Activated CD8-positive, alpha-beta memory T cell treated with anti-CD3 and anti-CD28 coated beads, Interleukin-2, amount 50 U/mL, for 24 hours (primary cell): ENCODE measurements at regions not wholly inside any gene's neighbourhood (a gene's known extent, or its start where the extent isn't known, plus 50 kb on each side); places are given as distances from the start of the nearest gene placed in this dataset.
"Not testable (repeated sequence)": the region's sequence is repeated elsewhere in the genome, so short reads cannot be mapped to it uniquely, and the experiment has no call there.

ENCODE experiments used
- DNase-seq: peaks from one replicate; pipeline ENCODE4 v3.0.0-alpha.2; 2020; ENCODE audit errors: extremely low read depth

DNA sequence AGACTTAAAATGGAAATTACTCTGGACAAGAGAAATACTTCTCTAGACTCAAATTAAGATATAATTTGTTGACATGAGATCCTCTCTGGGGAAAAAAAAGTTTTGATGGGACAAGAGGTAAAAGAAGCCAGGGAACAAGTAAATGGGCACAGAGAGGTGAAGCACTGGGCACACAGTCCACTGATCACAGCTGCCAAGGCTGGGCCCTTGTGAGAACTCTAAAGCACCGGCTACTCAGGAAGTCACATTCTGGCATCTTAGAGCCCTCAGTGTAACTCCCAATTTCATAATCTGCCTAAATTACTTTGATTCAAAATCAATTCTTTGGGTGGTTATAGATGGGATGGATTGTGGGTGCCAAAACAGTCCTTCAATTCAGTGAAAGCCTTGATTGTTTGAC lies 123.2 kb upstream of the CACNA2D1 start:
- DNase-seq = no peak

DNA sequence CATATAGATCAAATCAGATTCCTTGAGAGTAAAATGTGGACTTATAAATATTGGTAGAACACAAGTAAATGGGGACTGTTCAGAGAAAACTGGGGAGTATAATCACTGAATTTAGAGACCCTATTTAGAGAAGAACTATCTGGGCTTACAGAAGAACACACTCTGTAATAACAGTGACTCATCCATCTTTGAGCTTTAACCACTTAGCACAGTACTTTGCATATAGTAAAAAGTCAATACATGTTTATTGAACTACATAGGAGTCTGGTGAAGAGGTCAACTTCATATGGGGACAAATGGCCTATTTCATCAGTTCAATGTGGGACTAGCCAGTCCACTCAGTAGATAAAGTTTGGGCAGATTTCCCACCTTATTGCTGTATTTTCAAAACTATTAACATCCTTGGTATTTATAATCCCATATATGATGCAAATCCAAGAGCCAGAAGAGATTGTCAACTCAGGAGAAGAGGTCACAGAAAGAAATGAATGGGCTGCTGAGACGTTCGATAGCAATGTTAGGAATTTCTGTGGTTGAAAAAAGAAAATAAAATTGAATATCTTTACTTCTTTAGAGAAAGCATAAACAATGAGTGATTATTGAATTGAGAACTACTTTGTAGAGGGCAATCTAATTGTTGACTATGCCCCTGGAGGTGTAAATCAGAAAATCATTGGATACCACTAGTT lies 119.3 kb upstream of the CACNA2D1 start:
- DNase-seq = no peak

DNA sequence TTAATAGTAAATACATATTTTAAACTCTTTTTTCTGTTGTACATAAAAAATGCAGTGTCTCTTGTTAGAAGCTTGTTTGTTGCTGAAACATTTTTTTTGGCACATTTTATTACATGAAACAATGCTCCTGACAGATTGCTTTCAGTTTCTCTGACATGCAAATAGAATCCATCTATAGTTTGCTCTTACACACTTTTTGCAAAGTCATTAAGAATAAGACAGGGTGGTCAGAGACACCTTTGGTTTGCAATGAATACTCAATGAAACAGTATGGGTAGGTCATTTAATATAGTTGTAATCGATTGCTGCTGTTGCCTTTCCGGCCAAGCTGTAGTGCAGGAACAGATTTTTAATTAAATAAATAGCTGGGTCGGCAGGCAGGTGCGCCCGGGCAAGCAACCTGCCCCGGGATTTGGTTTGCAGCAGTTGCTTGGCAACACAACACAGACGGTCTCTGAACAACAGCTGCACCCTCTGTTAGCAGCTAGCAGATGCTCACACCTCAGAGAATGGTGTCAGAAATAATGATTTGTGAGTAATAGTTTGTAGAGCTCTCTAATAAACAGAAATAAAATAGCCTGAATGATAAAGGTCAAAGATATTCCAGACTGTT lies 115.7 kb upstream of the CACNA2D1 start:
- DNase-seq = no peak

DNA sequence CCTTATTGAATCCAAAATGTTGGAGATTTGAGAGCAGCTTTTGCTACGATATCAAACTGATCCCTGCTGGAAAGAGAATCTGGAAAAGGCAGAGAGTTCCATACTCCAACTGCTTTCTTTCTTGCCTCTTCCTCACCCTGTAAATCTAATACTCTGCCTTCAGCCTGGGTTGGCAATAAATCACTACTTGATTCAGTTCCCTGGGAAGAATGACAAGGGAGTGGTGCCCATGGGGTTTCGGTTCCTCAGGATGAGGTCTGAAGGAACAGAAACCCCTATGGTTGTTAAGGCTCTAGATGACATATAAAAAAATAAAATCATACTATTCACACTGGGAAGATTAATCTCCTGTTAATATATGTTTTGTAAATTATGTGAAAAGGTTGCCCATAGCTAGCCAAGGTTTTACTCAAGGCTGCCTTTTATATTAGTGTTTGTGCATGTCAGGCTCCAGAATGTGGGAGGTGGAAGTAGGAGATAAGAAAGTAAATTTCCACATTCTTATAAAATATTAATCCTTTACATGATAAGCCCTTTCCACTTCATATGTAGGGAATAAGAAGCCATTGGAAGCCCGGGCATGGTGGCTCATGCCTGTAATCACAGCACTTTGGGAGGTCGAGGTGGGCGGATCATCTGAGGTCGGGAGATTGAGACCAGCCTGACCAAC lies 106.2 kb upstream of the CACNA2D1 start:
- DNase-seq = no peak

DNA sequence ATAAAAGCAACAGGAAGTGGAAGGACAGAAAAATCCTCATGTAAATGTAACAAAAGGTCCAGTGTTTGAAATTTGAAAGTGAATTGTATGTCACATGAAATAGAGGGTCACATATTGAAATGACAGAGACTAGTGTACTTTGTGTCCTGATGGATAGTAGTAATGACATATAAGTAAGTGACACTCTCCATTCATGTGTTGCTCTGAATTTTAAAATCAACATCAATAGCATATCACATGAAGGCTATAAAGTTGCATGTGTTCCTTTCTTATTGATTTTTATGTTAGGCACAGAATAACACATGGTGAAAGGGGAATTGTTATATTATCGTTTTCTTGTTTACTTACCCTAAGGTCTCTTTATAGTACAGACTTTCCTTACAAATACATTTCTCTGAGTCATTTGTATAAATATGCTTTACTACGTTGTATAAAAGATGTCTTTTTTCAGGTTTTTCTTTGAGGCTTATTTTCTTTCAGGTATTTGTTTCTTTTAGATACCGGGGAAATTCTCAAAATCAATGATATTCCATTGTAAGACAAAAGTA lies 104.6 kb upstream of the CACNA2D1 start:
- no peak for DNase-seq

DNA sequence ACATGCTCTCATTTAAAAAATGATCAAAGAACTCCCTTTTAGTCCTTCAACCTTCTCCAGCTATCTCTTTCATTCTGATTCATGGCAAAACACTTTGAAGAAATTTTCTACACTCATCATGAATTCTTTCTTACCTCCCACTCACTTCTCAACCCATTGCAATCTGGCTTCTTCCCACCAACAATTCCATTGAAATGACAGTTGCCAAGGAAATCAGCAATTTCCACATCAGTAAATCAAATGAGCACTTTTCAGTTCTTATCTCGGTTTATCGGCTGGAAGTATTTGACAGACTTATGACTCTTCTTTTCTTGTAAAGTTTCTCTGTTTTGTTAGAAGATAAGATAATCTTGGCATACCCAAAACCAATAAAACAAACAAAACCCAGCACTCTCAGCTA lies 99.1 kb upstream of the CACNA2D1 start:
- DNase-seq = no peak

DNA sequence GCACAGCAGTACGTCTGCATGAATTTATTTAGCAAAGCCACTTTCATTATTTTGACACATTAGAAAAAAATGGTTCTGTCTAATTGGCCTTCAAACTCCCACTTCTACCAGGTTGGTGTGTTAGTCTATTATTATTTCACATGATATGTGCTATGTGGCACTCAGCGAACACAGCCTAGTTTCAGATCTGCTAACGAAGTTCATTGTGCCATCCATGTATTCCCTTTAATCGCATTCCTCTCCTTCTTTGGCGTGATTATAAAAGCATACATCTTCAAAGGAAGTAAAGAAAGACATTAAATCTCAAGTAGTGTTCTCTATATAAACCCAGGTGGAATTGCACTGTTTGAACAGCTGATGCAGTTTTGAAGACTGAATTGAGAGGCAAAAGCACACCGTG lies 96.4 kb upstream of the CACNA2D1 start:
- DNase-seq = no peak

DNA sequence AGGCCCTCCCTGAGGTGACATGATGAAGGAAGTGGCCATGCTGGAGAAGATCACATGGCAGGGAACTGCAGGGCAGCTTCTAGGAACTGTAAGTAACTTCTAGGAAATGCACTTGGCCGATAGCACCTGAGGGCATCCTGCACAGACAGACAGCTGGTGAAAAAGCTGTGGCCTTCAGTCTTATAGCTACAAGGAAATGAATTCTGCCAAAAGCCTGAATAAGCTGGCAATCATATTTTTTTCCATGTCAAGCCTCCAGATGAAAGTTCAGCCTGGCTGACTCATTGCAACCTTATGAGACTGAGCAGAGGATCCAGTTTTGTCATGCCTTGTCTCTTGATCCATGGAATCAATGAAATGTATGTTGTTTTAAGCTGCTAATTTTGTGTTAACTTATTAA lies 91.1 kb upstream of the CACNA2D1 start:
- no peak for DNase-seq

DNA sequence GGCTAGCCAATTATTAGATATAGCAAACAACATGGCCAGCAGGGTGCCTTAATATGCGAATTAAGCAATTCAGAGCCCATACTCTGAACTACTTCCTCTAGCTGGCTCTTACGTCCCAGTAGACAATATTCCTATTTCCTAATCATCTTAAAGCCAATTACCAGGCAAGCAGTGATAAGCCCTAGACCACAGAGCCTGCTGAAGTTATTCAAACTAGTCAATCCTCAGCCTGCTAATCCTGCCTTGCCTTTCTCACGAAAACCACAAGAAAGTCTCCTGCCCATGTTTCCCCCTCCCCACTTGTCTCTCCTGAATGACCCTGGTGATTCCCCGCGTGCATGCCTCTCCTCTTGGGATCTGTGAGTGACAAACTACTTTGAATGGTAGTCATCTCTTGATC lies 86.8 kb upstream of the CACNA2D1 start:
- no peak for DNase-seq

DNA sequence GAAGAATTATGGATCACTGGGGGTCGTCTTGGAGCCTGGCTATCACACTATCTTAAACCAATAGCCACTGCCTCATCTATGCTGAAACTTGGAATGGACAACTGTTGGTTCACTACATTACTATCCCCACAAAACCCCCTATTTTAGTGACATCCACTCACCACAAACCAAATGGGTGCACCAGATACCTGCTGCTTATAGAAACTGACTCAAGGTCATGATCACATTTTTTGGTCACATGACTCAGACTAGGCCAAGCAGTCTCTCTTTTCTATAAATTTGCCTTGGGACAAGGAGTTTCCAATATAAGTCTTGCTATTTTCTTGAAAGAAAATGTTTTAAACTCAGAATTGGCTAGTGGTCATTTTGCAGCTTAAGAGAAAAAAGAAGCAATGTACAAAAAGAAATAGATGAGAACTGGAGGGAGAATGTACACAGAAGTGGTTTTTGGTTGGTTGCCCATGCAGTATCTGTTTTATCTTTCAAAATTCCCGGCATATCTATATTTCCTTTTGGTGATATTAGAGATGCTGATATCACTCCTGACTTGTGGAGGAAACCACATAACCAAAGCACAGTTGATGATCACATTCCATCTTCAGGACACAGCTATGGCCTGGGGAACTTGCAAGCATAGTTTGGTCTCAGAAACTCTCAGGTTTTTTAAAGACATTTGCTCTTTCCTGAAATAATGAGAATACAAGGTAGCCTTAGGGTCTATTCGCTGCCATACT lies 85.2 kb upstream of the CACNA2D1 start:
- no peak for DNase-seq

DNA sequence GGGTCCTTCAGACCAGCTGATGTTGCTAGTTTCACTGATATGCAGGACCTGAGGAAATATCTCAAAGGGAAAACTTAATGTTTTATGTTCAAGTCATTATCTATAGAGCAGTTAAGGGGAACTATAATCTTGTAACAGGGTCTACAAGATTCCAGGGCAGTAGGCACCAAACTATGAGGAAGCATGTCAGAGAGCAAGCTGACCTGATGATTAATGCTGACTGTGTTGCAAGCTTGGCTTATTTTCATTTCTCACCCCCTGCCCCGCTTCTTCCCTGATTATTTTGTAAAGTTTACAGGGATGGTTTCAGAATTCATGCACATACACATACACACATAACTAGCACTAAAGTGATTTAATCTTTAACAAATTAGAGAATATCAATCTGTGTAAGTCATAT lies 84.3 kb upstream of the CACNA2D1 start:
- no peak for DNase-seq

DNA sequence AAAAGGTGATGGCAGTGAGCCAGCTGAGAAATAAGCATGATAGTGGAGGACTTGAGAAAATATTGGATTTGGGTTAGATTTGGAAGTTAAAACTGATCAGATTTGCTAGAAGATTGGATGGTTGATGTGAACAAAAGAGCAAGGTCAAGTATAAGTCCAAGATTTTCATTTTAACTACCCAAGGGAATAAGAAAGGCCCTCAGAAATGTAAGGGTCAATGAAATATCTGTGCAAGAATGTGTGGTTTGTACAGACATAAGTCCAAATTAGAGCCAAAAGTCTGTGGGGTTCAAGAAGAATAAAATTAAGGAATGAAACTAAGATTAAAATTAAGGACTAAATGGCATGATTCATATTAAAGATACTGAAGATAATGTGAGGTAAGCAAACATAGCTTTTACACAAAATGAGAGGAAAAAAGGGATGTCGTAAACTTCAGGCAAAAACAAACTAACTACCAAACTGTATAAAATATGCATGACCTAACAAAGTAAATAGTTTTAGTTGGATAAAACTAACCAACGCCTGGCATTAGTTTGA lies 78.4 kb upstream of the CACNA2D1 start:
- no peak for DNase-seq

DNA sequence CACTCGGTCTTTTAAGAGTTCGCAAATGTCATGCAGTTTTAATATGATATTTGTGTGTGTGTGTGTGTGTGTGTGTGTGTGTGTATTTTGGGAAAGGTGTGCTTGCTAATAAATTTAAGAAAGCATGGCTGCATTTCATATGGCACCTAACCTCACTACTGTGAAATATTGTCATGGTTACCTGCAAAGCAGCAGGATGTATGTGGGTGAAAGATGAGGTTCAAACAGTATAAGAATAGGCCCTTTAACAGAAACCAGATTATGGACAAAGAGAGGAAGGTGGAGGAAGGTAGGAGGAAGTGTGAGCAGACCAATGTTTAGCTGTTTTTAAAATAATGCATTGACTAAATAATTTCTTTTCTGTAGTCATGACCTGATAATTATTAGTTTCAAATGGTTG lies 73.5 kb upstream of the CACNA2D1 start:
- no peak for DNase-seq

DNA sequence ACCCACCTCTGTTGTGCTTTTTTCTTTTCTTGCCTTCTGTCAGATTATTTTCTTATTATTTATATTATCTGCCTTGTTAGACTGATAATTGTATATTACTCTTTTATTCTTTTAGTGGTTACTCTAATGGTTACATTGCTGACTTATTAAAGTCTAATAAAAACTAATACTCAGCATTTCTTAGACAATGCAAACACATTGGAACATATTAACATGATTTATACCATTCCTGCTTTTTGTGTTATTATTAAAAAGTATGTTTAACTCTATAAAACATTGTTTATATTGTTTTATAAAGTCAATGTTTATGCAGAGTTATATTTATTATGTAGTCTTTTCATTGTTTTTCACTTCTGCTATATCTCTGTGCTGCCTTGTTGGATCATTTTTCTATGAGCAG lies 68.0 kb upstream of the CACNA2D1 start:
- no peak for DNase-seq

DNA sequence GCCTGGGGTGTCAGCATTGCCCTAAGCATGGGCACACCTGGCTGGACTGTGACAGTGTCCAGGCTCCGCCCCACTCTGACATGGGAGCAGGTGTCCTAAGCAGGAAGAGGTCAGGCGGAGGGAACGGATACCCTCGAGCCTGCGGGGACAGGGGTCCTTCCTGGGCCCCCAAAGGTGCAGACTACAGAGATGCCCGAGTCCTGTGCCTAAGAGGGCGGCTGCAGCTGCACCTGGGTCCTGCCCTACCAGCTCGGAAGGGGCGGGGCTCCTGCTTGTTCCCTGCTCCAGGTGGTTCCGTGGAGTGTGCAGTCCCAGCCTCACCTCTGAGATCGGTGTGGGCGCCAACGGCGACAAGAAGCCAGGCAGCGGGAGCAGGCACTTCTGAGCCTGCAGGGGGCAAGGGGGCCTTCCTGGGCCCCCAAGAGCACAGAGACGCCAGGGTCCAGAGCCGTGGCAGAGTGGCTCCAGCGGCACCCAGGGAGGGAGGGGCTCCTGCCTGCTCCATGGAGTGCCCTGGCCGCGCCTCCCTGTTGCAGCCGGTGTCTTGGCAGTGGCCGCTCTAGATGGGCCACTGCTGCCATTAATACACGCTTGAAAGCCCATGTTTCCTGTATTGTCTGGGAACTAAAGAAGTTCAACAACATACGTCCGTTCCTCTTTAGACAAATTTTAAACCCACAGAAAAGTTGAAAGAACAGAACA lies 64.5 kb upstream of the CACNA2D1 start:
- DNase-seq = no peak

DNA sequence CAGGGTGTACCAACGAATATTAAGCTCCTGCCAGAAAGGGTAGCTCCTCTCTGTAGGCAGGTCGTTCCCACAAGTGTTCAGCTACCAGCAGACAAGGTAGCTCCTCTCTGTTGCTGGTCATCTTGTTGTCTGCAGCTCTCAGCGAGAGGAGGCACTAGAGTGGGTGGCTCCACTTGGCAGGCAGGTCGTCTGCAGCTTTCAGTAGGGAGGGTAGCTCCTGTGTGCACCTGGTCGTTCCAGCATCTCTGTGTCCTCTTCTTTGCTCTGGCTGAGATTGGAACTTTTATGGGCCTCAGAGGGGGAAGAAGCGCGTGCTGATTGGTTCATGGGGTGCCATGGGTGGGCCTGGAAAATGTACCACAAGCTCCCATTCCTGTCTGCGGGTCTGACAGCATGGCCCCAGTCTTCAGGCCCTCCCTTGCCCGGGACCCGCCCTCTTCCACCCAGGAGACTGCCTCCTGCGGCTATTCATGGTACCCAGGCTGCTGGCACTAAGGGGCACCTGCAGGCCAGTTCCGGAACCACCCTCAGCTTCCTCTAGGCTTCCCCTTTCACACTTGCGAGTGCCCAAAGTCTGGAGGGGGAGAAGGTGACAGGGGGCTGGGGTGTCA lies 63.9 kb upstream of the CACNA2D1 start:
- no peak for DNase-seq

DNA sequence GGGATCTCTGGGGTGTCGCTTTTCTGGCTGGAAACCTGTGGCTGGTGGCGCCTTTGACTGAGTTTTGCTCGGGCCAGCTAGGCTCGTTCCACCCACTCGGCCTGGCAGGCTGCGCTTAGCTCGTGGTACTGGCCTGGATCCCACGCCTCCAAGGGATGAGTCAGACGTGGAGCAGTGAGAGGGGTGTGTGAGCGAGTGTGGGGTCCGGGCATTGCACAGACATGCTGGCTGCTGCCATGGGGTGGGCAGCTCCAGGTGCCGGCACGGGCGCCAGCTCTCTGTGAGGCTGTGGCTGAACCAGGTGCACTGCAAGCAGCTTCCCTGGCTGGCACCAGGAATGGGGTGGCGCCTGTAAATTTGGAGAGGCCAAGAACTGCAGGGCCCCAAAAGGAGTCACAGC lies 63.1 kb upstream of the CACNA2D1 start:
- no peak for DNase-seq

DNA sequence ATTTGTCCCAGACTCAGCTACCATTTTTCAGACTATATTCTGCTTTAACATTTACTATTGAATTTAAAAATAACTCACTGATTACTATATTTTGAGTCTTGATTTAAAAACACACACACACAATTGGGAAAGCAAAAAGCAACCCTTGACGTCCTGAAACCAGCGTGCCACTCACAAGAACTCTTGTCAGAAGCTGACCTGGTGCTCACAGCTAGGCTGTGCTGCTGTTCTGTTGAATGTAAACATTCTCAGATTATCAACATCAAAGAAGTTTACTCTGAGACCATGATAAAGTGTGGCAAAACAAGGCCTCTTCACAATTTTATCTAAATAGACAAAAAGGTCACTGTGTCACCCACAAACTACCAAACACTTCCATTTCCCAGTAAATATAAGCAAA lies 62.6 kb upstream of the CACNA2D1 start:
- no peak for DNase-seq

DNA sequence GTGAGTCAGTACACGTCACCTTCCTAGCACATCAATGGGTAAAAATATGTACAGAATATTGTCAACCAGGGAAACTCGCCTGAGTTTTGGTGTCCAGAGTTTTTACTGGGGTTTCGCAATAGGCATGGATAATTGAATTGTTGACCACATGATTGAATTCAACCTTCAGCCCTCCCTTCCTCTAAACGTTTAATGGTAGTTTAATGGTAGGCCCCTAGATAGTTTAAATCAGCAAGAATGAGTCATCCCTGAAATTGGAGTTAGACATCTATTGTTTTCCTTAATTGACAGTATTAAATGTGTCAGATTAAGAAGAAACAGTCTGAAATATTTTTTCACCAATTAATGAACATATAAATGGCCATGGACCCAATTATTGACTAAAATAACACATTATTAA lies 57.8 kb upstream of the CACNA2D1 start:
- DNase-seq = no peak

DNA sequence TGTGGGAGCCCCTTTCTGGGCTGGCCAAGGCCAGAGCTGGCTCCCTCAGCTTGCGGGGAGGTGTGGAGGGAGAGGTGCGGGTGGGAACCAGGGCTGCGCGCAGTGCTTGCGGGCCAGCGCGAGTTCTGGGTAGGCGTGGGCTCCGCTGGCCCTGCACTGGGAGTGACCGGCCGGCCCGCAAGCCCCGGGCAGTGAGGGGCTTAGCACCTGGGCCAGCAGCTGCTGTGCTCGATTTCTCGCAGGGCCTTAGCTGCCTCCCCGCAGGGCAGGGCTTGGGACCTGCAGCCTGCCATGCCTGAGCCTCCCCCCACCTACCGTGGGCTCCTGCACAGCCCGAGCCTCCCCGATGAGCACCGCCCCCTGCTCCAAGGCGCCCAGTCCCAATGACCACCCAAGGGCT lies 56.0 kb upstream of the CACNA2D1 start:
- DNase-seq = not testable (repeated sequence)

DNA sequence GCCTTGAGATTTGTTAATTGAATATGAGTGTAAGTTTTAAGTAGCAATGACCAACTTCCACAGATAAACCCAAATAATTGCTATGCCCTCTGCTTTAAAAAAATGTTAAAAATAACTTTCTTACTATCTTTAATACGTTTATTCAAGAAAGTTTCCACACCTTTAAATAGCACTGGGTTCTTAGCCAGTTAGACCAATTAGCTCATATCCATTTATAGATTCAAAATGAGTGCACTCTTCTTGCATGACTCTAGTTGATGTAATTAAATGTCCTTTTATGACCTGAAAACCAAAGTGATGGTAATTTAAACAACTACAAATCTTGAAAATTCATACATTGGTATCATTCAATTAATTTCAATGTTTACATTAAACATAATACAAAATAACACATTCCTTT lies 50.8 kb upstream of the CACNA2D1 start:
- DNase-seq = no peak
